Esophagus (tissue), 2 donors: ENCODE measurements at regions not wholly inside any gene's neighbourhood (a gene's known extent, or its start where the extent isn't known, plus 50 kb on each side); places are given as distances from the start of the nearest gene placed in this dataset.
"Not testable (repeated sequence)": the region's sequence is repeated elsewhere in the genome, so short reads cannot be mapped to it uniquely, and the experiment has no call there.

Source experiments
- H3K27ac ChIP-seq, 2 donors: one replicate each; pipeline ENCODE4 v1.5.1; 2013; ENCODE audit warnings: low read depth in 2 of 2, mild to moderate bottlenecking in 2 of 2, inconsistent platforms in 1 of 2, low read length in 1 of 2, moderate library complexity in 1 of 2
- H3K27me3 ChIP-seq, 2 donors: one replicate each; pipeline ENCODE4 v1.6.1; 2013; ENCODE audit warnings: low read length in 2 of 2, control low read depth in 1 of 2, mild to moderate bottlenecking in 1 of 2; ENCODE audit not compliant: insufficient read depth in 2 of 2, control insufficient read depth in 1 of 2
- H3K36me3 ChIP-seq, 2 donors: one replicate each; pipeline ENCODE4 v1.6.1; 2013; ENCODE audit warnings: low read length in 1 of 2; ENCODE audit not compliant: control insufficient read depth in 2 of 2, insufficient read depth in 2 of 2
- H3K4me1 ChIP-seq, 2 donors: one replicate each; pipeline ENCODE4 v1.6.1; 2013; ENCODE audit warnings: low read length in 1 of 2; ENCODE audit not compliant: control insufficient read depth in 2 of 2, insufficient read depth in 2 of 2
- H3K4me3 ChIP-seq, 2 donors: one replicate each; pipeline ENCODE4 v1.5.1; 2013; ENCODE audit warnings: low read length in 2 of 2, mild to moderate bottlenecking in 2 of 2, low read depth in 1 of 2, moderate library complexity in 1 of 2
- H3K9me3 ChIP-seq, 2 donors: one replicate each; pipeline ENCODE4 v1.6.1; 2013; ENCODE audit warnings: mild to moderate bottlenecking in 2 of 2, low read depth in 1 of 2, low read length in 1 of 2, moderate library complexity in 1 of 2; ENCODE audit not compliant: control insufficient read depth in 2 of 2, insufficient read depth in 1 of 2
- WGBS, 2 donors: extraction: QIAGEN DNeasy Blood & Tissue Kit; methylation state at CpG; one replicate each; pipeline ENCODE4 v1.1.7; 2013; 5-methylcytosine and 5-hydroxymethylcytosine counted together
- donor health status: healthy with polysubstance abuse.
- donor health status: Bipolar disorder and iron deficiency.

- Histone ChIP-seq H3K4me3 (no peak overlapping the region), H3K27me3 (no peaks in the 10 kb centered on the region), H3K9me3 (no peaks in the 10 kb centered on the region), H3K4me1 (no peaks in the 10 kb centered on the region), H3K27ac (no peak overlapping the region), H3K36me3 (no peaks in the 10 kb centered on the region)
- WGBS, 2 donors = 95 to 96% methylated on average over 5 of the region's 5 CpGs
These were observed 61.0 kb upstream of the FNDC3B start for GRCh38 chr3:171978390-171978789.

GRCh38 chr3:171979081-171979480 is 60.3 kb upstream of the FNDC3B start:
- no peaks in the 10 kb centered on the region for H3K36me3 ChIP-seq
- H3K4me3 ChIP-seq = no peak overlapping the region
- no peaks in the 10 kb centered on the region for H3K27me3 ChIP-seq
- 88 to 93% methylated on average over 8 of the region's 8 CpGs for WGBS, 2 donors
- no peaks in the 10 kb centered on the region for H3K9me3 ChIP-seq
- no peak overlapping the region for H3K27ac ChIP-seq
- H3K4me1 ChIP-seq = no peaks in the 10 kb centered on the region

- Histone ChIP-seq H3K27ac (no peak overlapping the region), H3K9me3 (no peaks in the 10 kb centered on the region), H3K36me3 (no peaks in the 10 kb centered on the region), H3K4me1 (no peaks in the 10 kb centered on the region), H3K27me3 (no peaks in the 10 kb centered on the region), H3K4me3 (no peak overlapping the region)
- WGBS, 2 donors = 67 to 69% methylated on average over 2 of the region's 2 CpGs
These were observed 58.7 kb upstream of the FNDC3B start for GRCh38 chr3:171980578-171981270.

- Histone ChIP-seq H3K9me3 (no peaks in the 10 kb centered on the region), H3K27me3 (no peaks in the 10 kb centered on the region), H3K4me3 (no peak overlapping the region), H3K4me1 (no peaks in the 10 kb centered on the region), H3K36me3 (no peaks in the 10 kb centered on the region), H3K27ac (no peak overlapping the region)
- 63 to 88% methylated on average over 1 of the region's 1 CpG for WGBS, 2 donors
These were observed 58.1 kb upstream of the FNDC3B start for GRCh38 chr3:171981271-171981605.

- no peak overlapping the region for H3K27ac ChIP-seq
- 50 to 54% methylated on average over 2 of the region's 2 CpGs for WGBS, 2 donors
- no peak overlapping the region for H3K4me3 ChIP-seq
- no peaks in the 10 kb centered on the region for H3K9me3 ChIP-seq
- no peaks in the 10 kb centered on the region for H3K36me3 ChIP-seq
- H3K27me3 ChIP-seq = no peaks in the 10 kb centered on the region
- no peaks in the 10 kb centered on the region for H3K4me1 ChIP-seq
These were observed 56.5 kb upstream of the FNDC3B start for GRCh38 chr3:171982828-171983227.

- not testable (repeated sequence) for H3K27ac ChIP-seq, H3K27me3 ChIP-seq, H3K9me3 ChIP-seq, H3K36me3 ChIP-seq, H3K4me3 ChIP-seq, H3K4me1 ChIP-seq
- WGBS, 2 donors = 91% methylated on average over 8 of the region's 8 CpGs
These were observed 55.7 kb upstream of the FNDC3B start for GRCh38 chr3:171983685-171984084.

- Histone ChIP-seq H3K4me1 (no peaks in the 10 kb centered on the region), H3K36me3 (no peaks in the 10 kb centered on the region), H3K4me3 (no peak overlapping the region), H3K27me3 (no peaks in the 10 kb centered on the region), H3K27ac (no peak overlapping the region), H3K9me3 (no peaks in the 10 kb centered on the region)
- 90 to 94% methylated on average over 4 of the region's 4 CpGs for WGBS, 2 donors
These were observed 54.5 kb upstream of the FNDC3B start for GRCh38 chr3:171984883-171985282.

- Histone ChIP-seq H3K9me3 (no peaks in the 10 kb centered on the region), H3K4me1 (no peaks in the 10 kb centered on the region), H3K27ac (no peak overlapping the region), H3K4me3 (no peak overlapping the region), H3K27me3 (no peaks in the 10 kb centered on the region), H3K36me3 (no peaks in the 10 kb centered on the region)
- WGBS, 2 donors = 73 to 82% methylated on average over 3 of the region's 3 CpGs
These were observed 53.2 kb upstream of the FNDC3B start for GRCh38 chr3:171986176-171986575.

- WGBS, 2 donors = 73 to 83% methylated on average over 3 of the region's 3 CpGs
- no peak overlapping the region for H3K27ac ChIP-seq
- H3K4me3 ChIP-seq = no peak overlapping the region
- no peaks in the 10 kb centered on the region for H3K27me3 ChIP-seq
- H3K36me3 ChIP-seq = no peaks in the 10 kb centered on the region
- no peaks in the 10 kb centered on the region for H3K4me1 ChIP-seq
- H3K9me3 ChIP-seq = no peaks in the 10 kb centered on the region
These were observed 52.4 kb upstream of the FNDC3B start for GRCh38 chr3:171986757-171987518.
